Activated naive CD4-positive, alpha-beta T cell treated with anti-CD3 and anti-CD28 coated beads, Interleukin-2, amount 50 U/mL, for 16 hours (primary cell): ENCODE measurements at regions not wholly inside any gene's neighbourhood (a gene's known extent, or its start where the extent isn't known, plus 50 kb on each side); places are given as distances from the start of the nearest gene placed in this dataset.
"Not testable (repeated sequence)": the region's sequence is repeated elsewhere in the genome, so short reads cannot be mapped to it uniquely, and the experiment has no call there.

Experiments
- DNase-seq: peaks from one replicate; pipeline ENCODE4 v3.0.0-alpha.2; 2020

DNA sequence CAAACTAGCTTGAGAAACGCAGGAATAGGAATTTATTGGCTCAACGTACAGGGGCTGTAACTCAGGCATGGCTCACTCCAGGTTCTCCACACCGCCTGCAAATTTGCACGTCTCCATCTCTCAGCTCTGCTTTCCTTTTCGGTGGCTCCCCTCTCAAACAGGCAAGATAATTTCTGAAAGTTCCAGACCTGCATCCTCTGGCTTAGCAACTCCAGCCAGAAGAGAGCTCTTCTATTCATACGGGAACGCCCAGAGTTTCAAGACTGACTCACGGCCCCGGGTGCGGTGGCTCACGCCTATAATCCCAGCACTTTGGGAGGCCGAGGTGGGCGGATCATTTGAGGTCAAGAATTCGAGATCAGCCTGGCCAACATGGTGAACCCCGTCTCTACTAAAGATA lies 139.7 kb upstream of the BNIP2 start:
- no peak for DNase-seq

GRCh38 chr15:59828263-59828662 lies 139.1 kb upstream of the BNIP2 start:
- no peak for DNase-seq

GRCh38 chr15:59825901-59826300 lies 136.8 kb upstream of the BNIP2 start:
- no peak for DNase-seq

- DNase-seq, result no peak
Observed at GRCh38 chr15:59821286-59821685, 132.2 kb upstream of the BNIP2 start.

- no peak for DNase-seq
Observed at GRCh38 chr15:59819092-59819491, 130.0 kb upstream of the BNIP2 start.

DNA sequence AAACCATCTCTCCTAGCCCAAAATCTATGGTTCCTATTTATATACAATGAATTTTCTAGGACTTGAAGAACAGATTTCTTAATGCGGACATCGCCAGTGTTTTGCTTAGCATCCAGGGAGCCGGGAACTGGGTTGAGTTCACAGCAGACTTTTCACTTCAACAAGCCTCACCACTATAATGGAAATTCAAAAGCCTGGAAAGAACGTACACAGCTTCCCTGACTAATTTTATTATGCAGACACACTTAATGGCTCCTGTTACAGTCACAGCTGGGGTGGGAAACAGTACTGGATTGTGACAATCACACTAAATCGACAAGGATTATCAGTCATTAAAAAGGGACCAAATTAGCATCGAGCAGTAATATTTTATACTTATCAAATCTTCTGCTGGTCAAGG lies 129.2 kb upstream of the BNIP2 start:
- no peak for DNase-seq

DNA sequence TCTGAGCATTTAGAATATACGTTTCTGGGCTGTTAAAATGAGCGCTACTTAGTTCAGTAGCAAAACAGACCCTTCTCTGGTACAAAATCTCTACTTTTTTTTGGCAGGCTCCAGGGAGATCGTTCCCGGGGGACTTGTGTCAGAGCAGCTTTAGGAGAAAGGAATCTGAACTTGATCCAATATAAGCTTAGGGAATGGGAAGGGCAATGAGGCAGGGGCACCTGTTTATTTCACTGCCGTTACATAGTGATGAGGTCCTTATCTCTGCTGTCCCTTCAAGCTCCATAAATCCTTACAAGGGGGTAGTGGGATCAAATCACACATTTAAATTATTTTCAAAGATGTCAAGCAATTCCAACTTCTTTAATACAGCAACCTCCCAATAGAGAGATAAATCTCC lies 128.7 kb upstream of the BNIP2 start:
- DNase-seq, result no peak

GRCh38 chr15:59817053-59817452 lies 127.9 kb upstream of the BNIP2 start:
- DNase-seq, result no peak

- no peak for DNase-seq
Observed at GRCh38 chr15:59814409-59814808, 125.3 kb upstream of the BNIP2 start.

- no peak for DNase-seq
Observed at GRCh38 chr15:59812889-59813288, 123.8 kb upstream of the BNIP2 start.

DNA sequence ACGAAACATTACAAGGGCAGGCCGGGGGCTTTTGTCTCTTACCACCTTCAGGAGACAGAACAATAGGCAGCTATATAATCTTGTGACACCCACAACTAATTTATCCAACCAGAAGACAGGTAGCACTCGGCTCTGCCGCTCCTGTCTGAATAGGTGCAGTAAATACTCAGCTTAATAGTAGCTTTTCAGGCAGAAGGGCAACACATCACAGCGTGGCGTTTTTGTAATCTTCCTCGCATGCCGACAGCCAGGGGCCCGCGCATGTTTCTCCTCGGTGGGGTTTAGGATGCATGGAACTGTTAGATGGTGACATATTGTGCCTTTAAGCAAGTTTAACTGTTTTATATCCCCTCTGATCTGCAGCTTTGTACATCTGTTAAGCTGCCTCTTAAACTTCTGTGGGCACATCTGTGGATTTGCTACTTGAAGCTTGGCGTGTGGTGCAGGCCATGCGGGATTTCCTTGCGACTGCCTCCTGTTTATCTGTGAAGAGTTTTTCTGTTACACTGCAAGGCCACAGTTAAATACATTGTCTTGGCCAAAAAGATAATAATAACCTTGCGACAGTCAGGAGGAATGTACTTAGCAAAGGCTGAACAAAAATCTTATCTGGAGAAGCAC lies 123.2 kb upstream of the BNIP2 start:
- no peak for DNase-seq

GRCh38 chr15:59803293-59803966 lies 114.3 kb upstream of the BNIP2 start:
- DNase-seq, result peak; percentile 50

DNA sequence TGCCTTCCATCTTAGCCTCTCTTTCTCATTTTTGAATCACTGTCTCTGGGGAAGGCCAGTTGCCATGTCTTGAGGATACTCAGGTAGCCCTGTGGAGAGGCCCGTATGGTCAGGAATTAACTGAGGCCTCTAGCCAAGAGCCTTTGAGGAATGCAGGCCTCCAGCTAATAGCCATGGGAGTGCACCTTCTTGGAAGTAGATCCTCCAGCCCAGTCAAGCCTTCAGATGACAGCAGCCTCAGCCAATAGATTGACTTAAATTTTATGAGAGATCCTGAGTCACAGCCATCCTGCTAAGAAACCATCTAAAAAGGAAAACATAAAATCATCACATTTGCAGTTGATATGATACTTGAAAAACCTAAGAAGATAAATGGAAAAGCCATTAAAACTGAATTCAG lies 112.5 kb upstream of the BNIP2 start:
- no peak for DNase-seq

DNA sequence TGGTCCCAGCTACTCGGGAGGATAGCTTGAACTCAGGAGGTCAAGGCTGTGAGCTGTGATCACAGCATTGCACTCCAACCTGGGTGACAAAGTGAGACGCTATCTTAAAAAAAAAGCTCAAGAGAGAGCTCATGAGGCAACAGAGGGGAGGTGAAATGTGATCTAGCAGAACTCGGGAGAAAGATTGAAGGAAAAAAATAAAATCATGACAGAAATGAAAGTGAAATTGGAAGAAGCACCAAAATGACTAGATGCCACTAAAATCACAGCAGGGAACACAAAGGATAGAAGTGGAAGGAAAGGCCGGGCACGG lies 109.4 kb upstream of the BNIP2 start:
- DNase-seq, result no peak

DNA sequence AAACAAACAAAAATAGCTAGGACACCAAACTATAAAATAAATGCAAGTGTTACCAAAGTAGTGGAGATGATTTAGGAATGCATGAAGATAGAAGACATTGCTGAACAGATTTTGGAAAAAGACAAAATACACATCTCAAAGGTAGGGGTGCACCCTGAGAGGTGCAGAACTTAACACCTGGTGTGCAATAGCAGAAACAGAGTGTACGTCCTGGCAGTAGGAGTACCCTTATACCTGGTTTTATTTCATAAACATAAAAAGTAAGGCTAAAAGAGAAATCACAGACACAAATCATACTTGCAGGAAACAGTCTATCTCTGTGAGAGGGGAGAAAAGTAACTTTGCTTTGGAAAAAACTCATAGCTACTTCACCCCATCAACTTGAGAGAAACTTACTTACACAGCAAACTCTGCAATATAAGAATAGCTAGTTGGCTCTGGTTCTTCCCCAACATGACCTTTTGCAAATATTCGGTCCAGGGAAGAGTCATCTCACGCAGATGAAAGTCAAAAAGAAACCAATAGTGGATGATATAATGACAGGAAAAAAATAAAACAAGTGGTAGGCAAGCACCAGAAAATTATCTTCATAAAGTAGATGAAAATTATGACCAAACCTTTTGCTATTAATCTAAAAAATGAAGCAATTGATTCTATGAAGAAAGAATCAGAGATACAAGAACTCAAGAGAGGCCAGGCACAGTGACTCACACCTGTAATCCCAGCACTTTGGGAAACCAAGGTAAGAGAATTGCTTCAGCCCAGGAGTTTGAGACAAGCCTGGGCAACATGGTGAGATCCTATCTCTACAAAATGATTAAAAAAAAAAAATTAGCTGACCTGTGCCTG lies 108.9 kb upstream of the BNIP2 start:
- no peak for DNase-seq

DNA sequence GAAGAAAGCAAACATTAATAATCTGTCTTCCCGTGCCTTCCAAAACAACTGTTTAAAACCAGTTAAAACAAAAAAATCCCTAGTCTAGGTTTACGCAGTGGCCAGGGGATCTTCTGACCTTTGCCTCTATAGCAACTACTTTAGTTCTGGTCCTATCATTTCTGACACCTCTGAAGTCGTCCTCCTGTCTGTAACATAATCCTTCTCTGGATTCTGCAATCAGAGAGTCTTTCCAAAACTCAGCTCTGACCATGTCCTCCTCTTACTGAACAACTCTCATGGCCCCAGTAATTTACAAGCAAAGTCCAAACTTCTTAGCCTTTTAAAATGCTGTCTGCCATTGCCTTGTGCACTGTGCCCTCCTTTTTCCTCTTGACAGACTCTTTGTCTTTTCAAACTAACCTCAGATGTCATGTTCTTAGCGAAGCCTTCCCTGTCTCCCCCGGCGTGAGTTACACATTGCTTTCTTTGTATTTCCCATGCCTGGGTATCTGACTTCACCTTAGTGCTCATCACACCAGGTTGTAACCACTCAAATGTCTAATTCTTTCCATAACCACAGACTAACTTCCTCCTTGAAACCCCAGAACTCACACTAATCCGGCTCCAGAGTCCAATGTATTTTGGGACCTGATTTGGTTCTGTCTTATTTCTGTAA lies 105.2 kb upstream of the BNIP2 start:
- no peak for DNase-seq

GRCh38 chr15:59792359-59792758 lies 103.2 kb upstream of the BNIP2 start:
- no peak for DNase-seq

- no peak for DNase-seq
Observed at GRCh38 chr15:59791755-59792154, 102.6 kb upstream of the BNIP2 start.

DNA sequence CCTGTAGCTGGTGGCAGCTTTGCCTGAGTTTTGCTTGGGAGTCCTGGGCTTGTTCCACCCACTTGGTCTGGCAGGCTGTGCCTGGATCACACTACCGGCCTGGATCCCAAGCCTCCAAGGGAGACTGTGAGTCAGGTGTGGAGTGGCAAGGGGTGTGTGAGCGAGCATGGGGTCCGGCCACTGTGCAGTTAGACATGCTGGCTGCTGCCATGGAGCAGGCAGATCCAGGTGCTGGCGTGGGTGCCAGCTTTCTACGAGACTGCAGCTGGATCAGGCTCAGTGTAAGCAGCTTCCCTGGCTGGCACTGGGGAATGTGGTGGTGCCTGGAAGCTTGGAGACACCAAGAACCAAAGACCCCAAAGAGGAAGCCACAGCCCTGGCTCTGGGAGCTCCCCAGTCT lies 102.0 kb upstream of the BNIP2 start:
- DNase-seq, result no peak

DNA sequence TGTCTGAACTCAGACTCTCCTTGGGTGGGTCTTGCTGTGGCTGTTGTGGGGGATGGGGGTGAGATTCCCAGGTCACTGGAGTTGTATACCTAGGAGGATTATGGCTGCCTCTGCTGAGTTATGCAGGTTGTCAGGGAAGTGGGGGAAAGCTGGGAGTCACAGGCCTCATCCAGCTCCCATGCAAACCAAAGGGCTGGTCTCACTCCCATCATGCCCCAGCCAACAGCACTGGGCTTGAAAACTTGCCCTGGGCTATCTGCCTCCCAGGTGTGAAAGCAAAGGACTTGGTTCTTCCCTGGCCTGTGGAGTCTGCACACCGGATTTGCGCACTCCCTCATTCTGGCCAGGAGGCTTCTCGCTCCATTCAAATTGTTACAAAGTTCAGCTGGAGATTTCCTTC lies 97.3 kb upstream of the BNIP2 start:
- DNase-seq, result not testable (repeated sequence)

DNA sequence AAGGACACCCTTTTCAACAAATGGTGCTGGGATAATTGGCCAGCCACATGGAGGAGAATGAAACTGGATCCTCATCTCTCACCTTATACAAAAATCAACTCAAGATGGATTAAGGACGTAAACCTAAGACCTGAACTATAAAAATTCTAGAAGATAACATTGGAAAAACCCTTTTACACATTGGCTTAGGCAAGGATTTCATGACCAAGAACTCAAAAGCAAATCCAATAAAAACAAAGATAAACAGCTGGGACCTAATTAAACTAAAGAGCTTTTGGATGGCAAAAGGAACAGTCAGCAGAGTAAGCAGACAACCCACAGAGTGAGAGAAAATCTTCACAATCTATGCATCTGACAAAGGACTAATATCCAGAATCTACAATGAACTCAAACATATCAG lies 96.9 kb upstream of the BNIP2 start:
- DNase-seq, result not testable (repeated sequence)

GRCh38 chr15:59783774-59784520 lies 94.8 kb upstream of the BNIP2 start:
- DNase-seq, result not testable (repeated sequence)

DNA sequence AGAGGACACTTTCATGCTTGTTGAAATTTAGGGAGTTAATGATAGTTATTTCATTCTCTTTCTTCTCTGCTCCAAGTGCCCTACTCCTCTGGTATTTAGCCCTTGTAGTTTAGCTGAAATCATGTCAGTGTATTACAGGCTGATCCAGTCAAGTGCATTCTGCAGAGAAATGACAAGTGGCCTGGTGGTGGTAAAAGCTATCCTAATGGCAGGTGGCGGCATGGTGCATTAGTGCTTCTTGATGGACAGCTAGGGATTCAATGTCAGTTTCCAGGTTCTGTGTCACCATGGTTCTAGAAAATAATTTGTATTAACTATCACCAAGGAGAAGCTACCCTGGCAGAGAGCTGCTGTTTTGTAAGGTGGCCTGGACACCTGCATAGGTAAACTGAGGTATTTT lies 90.0 kb upstream of the BNIP2 start:
- DNase-seq, result no peak
